ENCODE measurements at regions not wholly inside any gene's neighbourhood (a gene's known extent, or its start where the extent isn't known, plus 50 kb on each side); places are given as distances from the start of the nearest gene placed in this dataset.

DNA sequence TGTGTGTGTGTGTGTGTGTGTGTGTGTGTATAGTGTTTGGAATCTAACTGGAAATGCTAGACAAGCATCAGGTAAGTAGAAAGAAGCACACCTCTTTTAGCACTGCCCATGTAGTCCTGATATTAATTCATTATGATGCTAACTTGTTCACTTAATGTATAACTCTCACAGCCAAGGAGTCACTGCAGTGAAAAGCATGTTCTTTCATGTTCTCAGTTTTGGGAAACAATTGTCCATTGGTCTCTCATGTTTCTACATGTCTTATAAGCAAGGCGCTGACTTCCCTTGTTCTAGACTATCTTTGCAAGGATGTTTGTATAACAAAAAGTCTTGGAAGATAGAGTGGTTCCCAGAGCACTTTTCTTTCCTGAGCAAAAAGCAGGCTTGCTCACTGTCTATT lies 148.8 kb upstream of the TNPO1 start:
- H3K27me3 ChIP-seq (ENCODE audit: insufficient read depth, low read depth, severe bottlenecking) = no peaks in the 10 kb centered on the region
- TF ChIP-seq, protein P1, sequence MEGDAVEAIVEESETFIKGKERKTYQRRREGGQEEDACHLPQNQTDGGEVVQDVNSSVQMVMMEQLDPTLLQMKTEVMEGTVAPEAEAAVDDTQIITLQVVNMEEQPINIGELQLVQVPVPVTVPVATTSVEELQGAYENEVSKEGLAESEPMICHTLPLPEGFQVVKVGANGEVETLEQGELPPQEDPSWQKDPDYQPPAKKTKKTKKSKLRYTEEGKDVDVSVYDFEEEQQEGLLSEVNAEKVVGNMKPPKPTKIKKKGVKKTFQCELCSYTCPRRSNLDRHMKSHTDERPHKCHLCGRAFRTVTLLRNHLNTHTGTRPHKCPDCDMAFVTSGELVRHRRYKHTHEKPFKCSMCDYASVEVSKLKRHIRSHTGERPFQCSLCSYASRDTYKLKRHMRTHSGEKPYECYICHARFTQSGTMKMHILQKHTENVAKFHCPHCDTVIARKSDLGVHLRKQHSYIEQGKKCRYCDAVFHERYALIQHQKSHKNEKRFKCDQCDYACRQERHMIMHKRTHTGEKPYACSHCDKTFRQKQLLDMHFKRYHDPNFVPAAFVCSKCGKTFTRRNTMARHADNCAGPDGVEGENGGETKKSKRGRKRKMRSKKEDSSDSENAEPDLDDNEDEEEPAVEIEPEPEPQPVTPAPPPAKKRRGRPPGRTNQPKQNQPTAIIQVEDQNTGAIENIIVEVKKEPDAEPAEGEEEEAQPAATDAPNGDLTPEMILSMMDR (IDR thresholded peaks at IDR 0.05; ENCODE audit: low read depth, low read length) = no peak
- DNase-seq = no peak
- no peak overlapping the region for H3K4me3 ChIP-seq (ENCODE audit: low read depth, low read length)
- H3K27ac ChIP-seq = no peak overlapping the region
- H3K36me3 ChIP-seq = no peaks in the 10 kb centered on the region
- H3K9me3 ChIP-seq (ENCODE audit: severe bottlenecking) = no peaks in the 10 kb centered on the region

DNA sequence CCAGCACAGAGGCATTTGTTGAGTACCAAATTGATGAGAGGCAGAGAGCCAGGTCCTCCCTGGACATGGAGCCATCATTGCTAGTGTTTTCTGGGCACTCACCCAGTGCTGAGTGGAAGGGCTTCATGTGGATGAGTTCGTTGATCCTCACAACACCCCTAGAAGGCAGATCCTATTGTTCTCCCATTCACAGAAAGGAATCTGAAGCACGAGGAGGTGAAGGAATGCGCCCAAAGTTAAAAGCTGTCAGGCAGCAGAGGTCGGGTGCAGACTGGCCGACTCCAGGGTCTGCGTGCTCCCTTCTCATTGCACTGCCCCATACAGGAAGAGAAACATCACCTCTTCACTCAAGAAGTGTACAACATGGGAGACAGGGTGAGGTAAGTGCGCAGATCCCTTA lies 153.5 kb upstream of the TNPO1 start:
- no peaks in the 10 kb centered on the region for H3K36me3 ChIP-seq
- no peak for DNase-seq
- no peaks in the 10 kb centered on the region for H3K27me3 ChIP-seq (ENCODE audit: insufficient read depth, low read depth, severe bottlenecking)
- TF ChIP-seq, protein P1 (IDR thresholded peaks at IDR 0.05; ENCODE audit: low read depth, low read length) = no peak
- no peak overlapping the region for H3K4me3 ChIP-seq (ENCODE audit: low read depth, low read length)
- H3K27ac ChIP-seq = no peak overlapping the region
- H3K9me3 ChIP-seq (ENCODE audit: severe bottlenecking) = no peaks in the 10 kb centered on the region

DNA sequence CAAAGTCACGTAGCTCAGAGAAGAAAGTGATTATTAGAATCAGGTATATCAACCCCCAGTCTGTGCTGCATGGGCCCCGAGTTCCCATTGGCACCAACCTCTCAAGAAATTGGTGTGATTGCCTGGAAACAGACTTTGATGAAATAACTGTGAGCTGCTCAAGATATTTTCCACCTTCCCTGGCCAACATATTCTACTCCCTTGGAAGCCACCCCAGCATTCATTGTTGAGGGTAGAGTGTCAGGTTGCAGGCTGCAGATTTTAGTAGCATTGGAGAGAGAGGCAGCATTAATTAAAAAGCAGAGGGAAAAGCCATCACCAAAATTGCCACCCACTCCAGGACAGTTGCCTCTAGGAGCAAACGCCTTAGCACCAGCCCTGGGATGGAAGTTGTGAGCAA lies 154.2 kb upstream of the TNPO1 start:
- Histone ChIP-seq H3K9me3 (ENCODE audit: severe bottlenecking) (no peaks in the 10 kb centered on the region), H3K4me3 (ENCODE audit: low read depth, low read length) (no peak overlapping the region), H3K27ac (no peak overlapping the region), H3K27me3 (ENCODE audit: insufficient read depth, low read depth, severe bottlenecking) (no peaks in the 10 kb centered on the region), H3K36me3 (no peaks in the 10 kb centered on the region)
- DNase-seq = no peak
- TF ChIP-seq, protein P1 (IDR thresholded peaks at IDR 0.05; ENCODE audit: low read depth, low read length) = no peak

DNA sequence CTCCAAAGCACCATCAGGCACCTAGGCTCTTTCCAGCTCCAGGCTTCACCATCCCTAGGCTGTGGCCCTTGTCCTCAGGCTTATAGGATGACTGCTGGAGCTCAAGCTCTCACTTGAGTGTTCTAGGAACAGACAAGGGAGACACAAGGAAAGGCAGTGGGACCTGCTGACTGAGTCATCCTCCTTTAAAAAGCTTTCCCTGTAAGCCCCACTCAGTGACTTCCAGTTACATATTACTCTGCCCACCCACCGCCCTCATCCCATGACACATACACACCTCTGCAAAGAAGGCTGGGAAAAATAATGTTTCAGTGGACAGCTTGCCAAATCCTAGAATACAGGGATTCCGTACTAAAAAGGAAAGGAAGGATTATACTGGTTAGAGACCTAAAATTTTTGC lies 154.2 kb upstream of the ZNF366 start:
- TF ChIP-seq, protein P1 (IDR thresholded peaks at IDR 0.05; ENCODE audit: low read depth, low read length) = no peak
- no peak overlapping the region for H3K27ac ChIP-seq
- H3K27me3 ChIP-seq (ENCODE audit: insufficient read depth, low read depth, severe bottlenecking) = no peaks in the 10 kb centered on the region
- H3K9me3 ChIP-seq (ENCODE audit: severe bottlenecking) = no peaks in the 10 kb centered on the region
- no peaks in the 10 kb centered on the region for H3K36me3 ChIP-seq
- H3K4me3 ChIP-seq (ENCODE audit: low read depth, low read length) = no peak overlapping the region
- DNase-seq = no peak

DNA sequence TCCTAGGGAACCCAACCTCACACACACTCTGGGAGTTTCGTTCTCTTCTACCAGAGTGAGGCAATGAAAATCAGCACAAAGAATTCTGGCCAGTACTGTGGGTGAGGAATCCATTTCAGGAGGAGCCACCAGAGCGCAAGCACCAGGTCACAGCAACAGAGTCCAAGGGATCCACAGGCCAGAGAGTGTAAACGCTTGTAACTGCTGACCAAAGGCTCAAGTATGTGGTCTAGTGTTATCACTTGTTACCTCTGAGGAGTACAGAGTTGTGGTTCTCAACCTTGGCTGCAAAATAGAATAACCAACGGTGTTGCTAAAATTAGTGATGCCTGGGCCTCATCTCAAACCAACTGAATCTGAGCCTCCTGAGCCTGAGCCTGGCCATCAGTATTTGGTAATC lies 152.5 kb upstream of the ZNF366 start:
- DNase-seq = no peak
- H3K9me3 ChIP-seq (ENCODE audit: severe bottlenecking) = no peaks in the 10 kb centered on the region
- TF ChIP-seq, protein P1 (IDR thresholded peaks at IDR 0.05; ENCODE audit: low read depth, low read length) = no peak
- no peaks in the 10 kb centered on the region for H3K36me3 ChIP-seq
- H3K27ac ChIP-seq = no peak overlapping the region
- no peak overlapping the region for H3K4me3 ChIP-seq (ENCODE audit: low read depth, low read length)
- no peaks in the 10 kb centered on the region for H3K27me3 ChIP-seq (ENCODE audit: insufficient read depth, low read depth, severe bottlenecking)

DNA sequence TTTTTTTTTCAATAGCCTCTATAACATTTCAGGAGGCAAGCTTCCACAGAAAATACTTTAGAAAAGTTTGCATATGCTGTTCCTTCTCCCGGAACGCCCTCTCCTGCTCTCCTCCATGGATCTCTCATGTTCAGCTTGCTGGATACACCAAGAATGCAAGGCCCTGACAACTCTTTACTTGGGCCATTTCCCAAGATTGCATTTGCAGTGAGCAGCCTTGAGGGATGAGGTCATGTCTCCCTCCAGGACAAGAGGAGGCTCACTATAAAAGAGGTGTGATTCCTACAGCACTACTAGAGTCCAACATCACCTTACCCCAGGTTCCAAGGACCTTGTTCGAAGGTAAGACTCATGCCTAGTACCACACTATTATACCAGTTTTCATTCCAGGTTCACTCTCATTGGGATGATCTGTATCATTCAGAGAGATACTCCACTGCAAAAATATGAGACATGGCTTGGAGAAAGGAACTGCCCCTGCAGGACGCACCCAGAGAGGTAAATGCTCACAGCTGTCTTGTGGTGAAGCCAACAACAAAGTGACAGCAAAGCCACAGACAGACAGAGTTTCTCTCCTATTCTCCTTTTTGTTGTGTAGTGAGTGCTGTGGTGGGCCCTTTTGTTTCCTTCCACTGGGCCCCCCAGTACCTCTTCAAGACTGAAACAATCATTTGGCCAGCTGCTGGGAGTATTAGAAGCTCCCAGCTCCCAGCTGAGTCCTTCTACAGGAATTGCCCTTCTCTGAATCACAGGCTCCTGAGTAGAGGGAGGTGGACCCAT lies 151.7 kb upstream of the ZNF366 start:
- Histone ChIP-seq H3K9me3 (ENCODE audit: severe bottlenecking) (no peaks in the 10 kb centered on the region), H3K27ac (no peak overlapping the region), H3K4me3 (ENCODE audit: low read depth, low read length) (no peak overlapping the region), H3K27me3 (ENCODE audit: insufficient read depth, low read depth, severe bottlenecking) (no peaks in the 10 kb centered on the region), H3K36me3 (no peaks in the 10 kb centered on the region)
- TF ChIP-seq, protein P1 (IDR thresholded peaks at IDR 0.05; ENCODE audit: low read depth, low read length) = no peak
- DNase-seq = no peak

Measured in WERI-Rb-1 (cell line).